ENCODE measurements at regions not wholly inside any gene's neighbourhood (a gene's known extent, or its start where the extent isn't known, plus 50 kb on each side); places are given as distances from the start of the nearest gene placed in this dataset.

DNA sequence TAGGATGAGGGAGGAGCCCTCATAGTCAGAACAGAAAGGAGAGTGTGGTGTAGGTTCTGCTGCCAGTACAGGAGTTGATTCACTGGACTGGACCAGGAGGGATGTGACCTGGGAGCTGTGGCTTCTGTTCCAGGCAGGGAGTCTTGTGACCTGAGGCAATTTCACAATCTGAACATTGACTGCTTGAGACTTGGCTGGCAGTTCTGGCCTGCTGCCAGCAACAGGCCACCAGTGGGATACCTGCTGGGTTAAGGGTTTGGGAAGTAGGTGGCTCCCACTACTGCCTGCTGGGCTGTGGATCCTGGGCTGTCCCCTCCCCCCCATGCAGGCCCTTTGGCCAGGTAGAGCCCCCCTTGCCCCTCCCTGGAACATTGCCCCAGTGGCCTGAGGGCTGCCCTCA lies 268.6 kb upstream of the ARRDC3 start:
- intact Hi-C loops (cut with DNase I), result no loop called here
- Histone ChIP-seq H3K4me3 (replicated peaks in 1 of 3) (no peak overlapping the region), H3K27ac (no peak overlapping the region), H3K9me3 (no peaks in the 10 kb centered on the region), H3K4me1 (no peaks in the 10 kb centered on the region), H3K36me3 (no peaks in the 10 kb centered on the region), H3K27me3 (no peaks in the 10 kb centered on the region)
- TF ChIP-seq POLR2A (IDR thresholded peaks at IDR 0.05) (no peak), CTCF (IDR thresholded peaks at IDR 0.05) (no peak)
- peak; percentile 8 to 12 for DNase-seq

- intact Hi-C loops (cut with DNase I), result no loop called here
- DNase-seq, result no peak
- WGBS, 2 donors, result 90 to 93% methylated on average over 4 of the region's 4 CpGs
Observed at GRCh38 chr5:91645347-91645746, 262.2 kb upstream of the ARRDC3 start.

DNA sequence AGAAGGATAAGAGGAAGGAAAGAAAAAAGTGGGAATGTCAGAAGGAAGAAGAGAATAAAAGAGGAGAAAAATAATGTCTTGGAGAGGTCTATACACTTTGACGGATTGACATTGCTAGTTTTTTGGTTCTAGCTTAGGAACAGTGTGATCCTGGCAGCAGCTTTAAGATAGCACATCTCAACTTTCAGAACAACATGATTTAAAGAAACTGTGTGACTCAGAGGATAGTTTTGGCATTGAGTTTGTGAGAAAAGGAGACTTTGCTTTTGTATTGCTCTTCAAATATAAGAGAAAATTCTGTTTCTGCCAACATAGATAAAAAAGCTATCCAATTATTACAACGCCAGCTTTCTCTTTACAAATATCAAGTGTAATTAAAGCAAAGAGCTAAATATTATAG lies 260.7 kb upstream of the ARRDC3 start:
- Histone ChIP-seq H3K9me3 (no peaks in the 10 kb centered on the region), H3K4me1 (no peaks in the 10 kb centered on the region), H3K27ac (no peak overlapping the region), H3K4me3 (replicated peaks in 1 of 3) (no peak overlapping the region), H3K27me3 (no peaks in the 10 kb centered on the region), H3K36me3 (no peaks in the 10 kb centered on the region)
- TF ChIP-seq POLR2A (IDR thresholded peaks at IDR 0.05) (no peak), CTCF (IDR thresholded peaks at IDR 0.05) (no peak)
- no peak for DNase-seq
- WGBS, 2 donors, result 77 to 80% methylated on average over 2 of the region's 2 CpGs
- intact Hi-C loops (cut with DNase I), result no loop called here

More at GRCh38 chr5:91645347-91645746, 262.2 kb upstream of the ARRDC3 start:
- Histone ChIP-seq H3K9me3 (no peaks in the 10 kb centered on the region), H3K27me3 (no peaks in the 10 kb centered on the region), H3K27ac (no peak overlapping the region), H3K4me1 (no peaks in the 10 kb centered on the region), H3K36me3 (no peaks in the 10 kb centered on the region), H3K4me3 (replicated peaks in 1 of 3) (no peak overlapping the region)
- TF ChIP-seq POLR2A (IDR thresholded peaks at IDR 0.05), result no peak
- TF ChIP-seq CTCF (IDR thresholded peaks at IDR 0.05), result no peak

DNA sequence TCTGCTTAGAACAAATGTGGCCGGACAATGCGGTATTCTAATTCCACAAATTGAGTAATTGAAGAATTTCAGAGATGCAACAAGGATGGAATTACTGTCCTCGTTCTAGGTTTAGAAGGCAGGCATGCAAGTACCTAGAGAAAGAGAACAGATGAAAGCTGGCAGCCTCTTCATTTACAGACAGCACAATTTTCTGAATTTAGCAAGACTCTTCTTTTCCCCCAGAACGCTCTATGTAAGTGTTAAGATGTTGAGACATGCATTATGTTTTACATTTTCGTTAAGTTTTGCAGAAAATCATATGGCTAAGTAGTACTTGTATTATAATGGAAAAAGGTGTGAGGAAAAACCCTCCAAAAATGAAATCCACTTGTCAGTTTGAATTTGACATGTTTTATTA lies 259.5 kb upstream of the ARRDC3 start:
- TF ChIP-seq POLR2A (IDR thresholded peaks at IDR 0.05) (no peak), CTCF (IDR thresholded peaks at IDR 0.05) (no peak)
- whole genome bisulfite sequencing, 2 donors, result 84 to 88% methylated on average over 5 of the region's 5 CpGs
- H3K4me1 ChIP-seq, result no peaks in the 10 kb centered on the region
- H3K36me3 ChIP-seq, result no peaks in the 10 kb centered on the region
- no peaks in the 10 kb centered on the region for H3K9me3 ChIP-seq
- DNase-seq, result no peak
- H3K27ac ChIP-seq, result no peak overlapping the region
- intact Hi-C loops (cut with DNase I), result no loop called here
- no peak overlapping the region for H3K4me3 ChIP-seq (replicated peaks in 1 of 3)
- no peaks in the 10 kb centered on the region for H3K27me3 ChIP-seq

DNA sequence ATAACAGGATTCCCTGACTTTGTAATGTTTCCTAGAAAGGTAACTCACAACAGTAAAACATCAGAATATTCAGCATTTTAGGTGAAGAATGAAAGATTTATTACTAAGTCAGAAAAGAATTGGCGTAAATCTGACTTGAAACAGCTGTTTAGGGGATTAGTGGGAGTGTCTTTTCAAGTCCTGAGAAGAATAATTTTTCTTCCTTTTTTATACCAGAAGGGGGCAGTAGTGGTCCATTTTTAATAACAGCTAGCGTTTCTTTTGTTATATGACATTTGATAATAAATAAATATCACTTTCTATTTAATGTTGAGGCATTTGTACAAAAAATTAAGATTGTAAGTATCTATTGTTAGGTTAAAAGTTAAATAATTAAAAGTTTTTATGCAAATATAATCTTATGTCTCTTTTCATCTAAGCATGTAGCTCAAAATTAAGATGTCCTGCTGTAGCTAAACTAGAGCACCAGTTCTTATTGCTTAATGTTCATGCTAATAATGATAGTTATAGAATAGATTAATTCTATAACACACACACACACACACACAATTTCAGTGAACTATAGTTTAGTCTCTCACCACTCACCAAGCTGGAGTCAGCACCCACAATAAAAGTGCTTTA lies 258.7 kb upstream of the ARRDC3 start:
- Histone ChIP-seq H3K4me1 (no peaks in the 10 kb centered on the region), H3K36me3 (no peaks in the 10 kb centered on the region), H3K27ac (no peak overlapping the region), H3K27me3 (no peaks in the 10 kb centered on the region), H3K9me3 (no peaks in the 10 kb centered on the region), H3K4me3 (replicated peaks in 1 of 3) (no peak overlapping the region)
- TF ChIP-seq POLR2A (IDR thresholded peaks at IDR 0.05) (no peak), CTCF (IDR thresholded peaks at IDR 0.05) (peak in 4 of 6 experiments; percentile 37 to 59 (median 44))
- no peak for DNase-seq
- WGBS, 2 donors, result 4 to 12% methylated on average over 2 of the region's 2 CpGs
- intact Hi-C loops (cut with DNase I), result no loop called here

Measured in thyroid gland (tissue), 4 donors.